Colonic mucosa (tissue), 4 donors: ENCODE measurements at regions not wholly inside any gene's neighbourhood (a gene's known extent, or its start where the extent isn't known, plus 50 kb on each side); places are given as distances from the start of the nearest gene placed in this dataset.

Experiments
- DNase-seq: peaks from one replicate; pipeline ENCODE4 v3.0.0-alpha.2; 2020
- H3K27ac ChIP-seq: fragments of 200-600 bp; one replicate; pipeline ENCODE4 v1.8.0; 2021
- H3K27me3 ChIP-seq: fragments of 200-600 bp; one replicate; pipeline ENCODE4 v1.8.0; 2021
- H3K36me3 ChIP-seq: fragments of 200-600 bp; one replicate; pipeline ENCODE4 v1.8.0; 2021
- H3K4me1 ChIP-seq: fragments of 200-600 bp; one replicate; pipeline ENCODE4 v1.8.0; 2021; ENCODE audit warnings: mild to moderate bottlenecking
- H3K4me3 ChIP-seq: fragments of 200-600 bp; one replicate; pipeline ENCODE4 v1.8.0; 2021
- H3K9ac ChIP-seq, 2 donors: one replicate each; pipeline ENCODE4 v1.7.0; 2013; ENCODE audit warnings: control low read depth in 2 of 2, low read depth in 2 of 2, low read length in 2 of 2
- H3K9me3 ChIP-seq: fragments of 200-600 bp; one replicate; pipeline ENCODE4 v1.8.0; 2021
- CTCF ChIP-seq: fragments of 200-600 bp; IDR thresholded peaks from one replicate; pipeline ENCODE4 v1.8.0; 2022; ENCODE audit warnings: antibody characterized with exemption, mild to moderate bottlenecking
- intact Hi-C: fragments of 100-400 bp; cut with DNase I; formaldehyde crosslinking; loops from one replicate; pipeline ENCODE4 v1.14.1; 2022
- donor health status: healthy.
- donor health status: DM: no; HTN: no; CAD: no.
- donor health status: DM: no; HTN: no; CAD: no.

GRCh38 chr1:116311193-116311592, 61.9 kb upstream of the ATP1A1 start:
- TF ChIP-seq CTCF: no peak
- intact Hi-C loops: no loop called here
- H3K27ac ChIP-seq: no peak overlapping the region
- no peaks in the 10 kb centered on the region for H3K9me3 ChIP-seq
- no peaks in the 10 kb centered on the region for H3K4me1 ChIP-seq
- no peak overlapping the region for H3K4me3 ChIP-seq
- no peak overlapping the region for H3K9ac ChIP-seq
- no peaks in the 10 kb centered on the region for H3K27me3 ChIP-seq
- no peaks in the 10 kb centered on the region for H3K36me3 ChIP-seq
- no peak for DNase-seq

GRCh38 chr1:116311756-116312680, 61.0 kb upstream of the ATP1A1 start:
- DNase-seq: peak; percentile 47
- H3K9ac ChIP-seq: peak overlapping the region in 1 of 2 donors; percentile 65
- no peaks in the 10 kb centered on the region for H3K27me3 ChIP-seq
- no peak overlapping the region for H3K27ac ChIP-seq
- TF ChIP-seq CTCF: no peak
- no peaks in the 10 kb centered on the region for H3K36me3 ChIP-seq
- no peaks in the 10 kb centered on the region for H3K4me1 ChIP-seq
- intact Hi-C loops: no loop called here
- H3K4me3 ChIP-seq: no peak overlapping the region
- H3K9me3 ChIP-seq: no peaks in the 10 kb centered on the region

- Histone ChIP-seq H3K9me3 (no peaks in the 10 kb centered on the region), H3K4me3 (no peak overlapping the region), H3K4me1 (no peaks in the 10 kb centered on the region), H3K9ac (peak overlapping the region in 1 of 2 donors; percentile 65), H3K27ac (no peak overlapping the region), H3K36me3 (no peaks in the 10 kb centered on the region), H3K27me3 (no peaks in the 10 kb centered on the region)
- TF ChIP-seq CTCF: no peak
- DNase-seq: no peak
- intact Hi-C loops: no loop called here
Measured at GRCh38 chr1:116312681-116313069, 60.4 kb upstream of the ATP1A1 start.

- H3K4me3 ChIP-seq: no peak overlapping the region
- intact Hi-C loops: no loop called here
- DNase-seq: no peak
- H3K4me1 ChIP-seq: no peaks in the 10 kb centered on the region
- no peak for TF ChIP-seq CTCF
- no peak overlapping the region for H3K9ac ChIP-seq
- H3K9me3 ChIP-seq: no peaks in the 10 kb centered on the region
- H3K27me3 ChIP-seq: no peaks in the 10 kb centered on the region
- no peak overlapping the region for H3K27ac ChIP-seq
- no peaks in the 10 kb centered on the region for H3K36me3 ChIP-seq
Measured at GRCh38 chr1:116313776-116314175, 59.3 kb upstream of the ATP1A1 start.

GRCh38 chr1:116314305-116314919, 58.6 kb upstream of the ATP1A1 start:
- Histone ChIP-seq H3K27me3 (no peaks in the 10 kb centered on the region), H3K27ac (no peak overlapping the region), H3K4me1 (no peaks in the 10 kb centered on the region)

More at GRCh38 chr1:116314305-116314919, 58.6 kb upstream of the ATP1A1 start:
- no peaks in the 10 kb centered on the region for H3K36me3 ChIP-seq
- no peak overlapping the region for H3K9ac ChIP-seq
- no peak for TF ChIP-seq CTCF
- no peaks in the 10 kb centered on the region for H3K9me3 ChIP-seq
- H3K4me3 ChIP-seq: no peak overlapping the region
- DNase-seq: no peak
- intact Hi-C loops: no loop called here
